SK-N-SH (cell line): ENCODE measurements at regions not wholly inside any gene's neighbourhood (a gene's known extent, or its start where the extent isn't known, plus 50 kb on each side); places are given as distances from the start of the nearest gene placed in this dataset.

ENCODE experiments used
- CTCF ChIA-PET: fragments of 300-600, 350-600 bp; formaldehyde crosslinking; extraction: SDS; loops from one replicate; lab custom pipeline; 2021; lab: Yijun Ruan, JAX
- POLR2A ChIA-PET: fragments of 350-600 bp; sonication (Branson Sonifier 250); formaldehyde crosslinking; extraction: SDS; loops from one replicate; lab custom pipeline; 2020; ENCODE audit warnings: antibody characterized with exemption, inconsistent platforms; lab: Yijun Ruan, JAX
- DNase-seq: peaks from one replicate; pipeline ENCODE4 v3.0.0; 2012
- H2AFZ ChIP-seq: fragments of 200-600 bp; sonication (generic); 2 replicates; pipeline ENCODE4 v1.8.1; 2016; ENCODE audit warnings: antibody characterized with exemption, mild to moderate bottlenecking, low read depth
- H3F3A ChIP-seq: fragments of 200-600 bp; sonication (generic); replicated peaks from 2 replicates; pipeline ENCODE3; 2016; ENCODE audit warnings: antibody characterized with exemption, mild to moderate bottlenecking; ENCODE audit not compliant: insufficient read depth
- H3K27ac ChIP-seq, 2 experiments: fragments of 200-500 bp in 1 of 2; fragments of 200-600 bp in 1 of 2; sonication (Bioruptor generic) in 1 of 2; sonication (generic), shearing (Covaris generic) in 1 of 2; 2 replicates each; pipeline versions ENCODE4 v1.5.1 to v1.6.1; 2014 to 2016; ENCODE audit warnings: low read depth in 2 of 2, inconsistent platforms in 1 of 2, low read length in 1 of 2, mild to moderate bottlenecking in 1 of 2, mixed read lengths in 1 of 2
- H3K27me3 ChIP-seq: fragments of 200-600 bp; sonication (generic), shearing (Covaris generic); 2 replicates; pipeline ENCODE4 v1.6.1; 2016; ENCODE audit warnings: mixed run types; ENCODE audit not compliant: insufficient read depth
- H3K36me3 ChIP-seq, 2 experiments: fragments of 200-500 bp in 1 of 2; fragments of 200-600 bp in 1 of 2; sonication (Bioruptor generic) in 1 of 2; sonication (generic) in 1 of 2; replicated peaks in 1 of 2; 2 replicates each; pipeline versions ENCODE3 to v1.5.1; 2014 to 2016; ENCODE audit warnings: low read length in 1 of 2, mild to moderate bottlenecking in 1 of 2; ENCODE audit not compliant: insufficient read depth in 2 of 2, control insufficient read depth in 1 of 2
- H3K4me1 ChIP-seq, 2 experiments: fragments of 200-500 bp in 1 of 2; fragments of 200-600 bp in 1 of 2; sonication (Bioruptor generic) in 1 of 2; sonication (generic), shearing (Covaris generic) in 1 of 2; 2 replicates each; pipeline versions ENCODE4 v1.5.1 to v1.6.1; 2014 to 2016; ENCODE audit warnings: low read depth in 1 of 2, low read length in 1 of 2, mixed run types in 1 of 2; ENCODE audit not compliant: insufficient read depth in 2 of 2, control insufficient read depth in 1 of 2
- H3K4me2 ChIP-seq: fragments of 200-600 bp; sonication (generic), shearing (Covaris generic); 2 replicates; pipeline ENCODE4 v1.6.1; 2017; ENCODE audit warnings: mixed run types
- H3K4me3 ChIP-seq, 2 experiments: fragments of 200-500 bp in 1 of 2; fragments of 200-600 bp in 1 of 2; sonication (Bioruptor generic) in 1 of 2; sonication (generic), shearing (Covaris generic) in 1 of 2; 2 replicates each; pipeline versions ENCODE4 v1.5.1 to v1.8.1; 2014 to 2016; ENCODE audit warnings: low read depth in 2 of 2, inconsistent platforms in 1 of 2, low read length in 1 of 2, mild to moderate bottlenecking in 1 of 2, mixed read lengths in 1 of 2, moderate library complexity in 1 of 2
- H3K79me2 ChIP-seq: fragments of 200-600 bp; sonication (generic); 2 replicates; pipeline ENCODE4 v1.8.1; 2017; ENCODE audit warnings: mild to moderate bottlenecking; ENCODE audit not compliant: insufficient read depth
- H3K9ac ChIP-seq: fragments of 200-600 bp; sonication (generic); 2 replicates; pipeline ENCODE4 v1.6.1; 2017; ENCODE audit warnings: mixed run types
- H3K9me2 ChIP-seq: fragments of 200-600 bp; sonication (generic); 2 replicates; pipeline ENCODE4 v1.6.1; 2017; ENCODE audit warnings: mixed run types
- H3K9me3 ChIP-seq: fragments of 200-600 bp; sonication (generic); 2 replicates; pipeline ENCODE4 v1.6.1; 2017; ENCODE audit warnings: mixed run types, mild to moderate bottlenecking, moderate library complexity
- H4K20me1 ChIP-seq: fragments of 200-600 bp; sonication (generic); 2 replicates; pipeline ENCODE4 v1.6.1; 2017; ENCODE audit warnings: mild to moderate bottlenecking, mixed run types; ENCODE audit not compliant: insufficient read depth
- CTCF ChIP-seq: fragments of 200-600 bp; sonication (generic); IDR thresholded peaks from 2 replicates; pipeline ENCODE4 v1.6.1; 2017; ENCODE audit warnings: antibody characterized with exemption, mild to moderate bottlenecking, moderate library complexity
- EP300 ChIP-seq, 2 experiments: IDR thresholded peaks; 2 replicates each; pipeline versions ENCODE4 v1.4.0 to v1.6.1; 2012; ENCODE audit warnings: borderline replicate concordance in 1 of 2, low read depth in 1 of 2, low read length in 1 of 2
- FOSL2 ChIP-seq: IDR thresholded peaks from 2 replicates; pipeline ENCODE4 v1.4.0; 2012; ENCODE audit warnings: low read depth, mild to moderate bottlenecking, moderate library complexity, borderline replicate concordance
- FOXJ3 ChIP-seq: sonication (generic); formaldehyde crosslinking; IDR thresholded peaks from 2 replicates; pipeline ENCODE4 v1.5.1; 2020; ENCODE audit warnings: mild to moderate bottlenecking, missing genetic modification reagents
- GABPA ChIP-seq: IDR thresholded peaks from 2 replicates; pipeline ENCODE4 v1.4.0; 2012; ENCODE audit warnings: low read depth, mild to moderate bottlenecking
- JUND ChIP-seq: IDR thresholded peaks from 2 replicates; pipeline ENCODE4 v1.4.0; 2012
- MEF2A ChIP-seq: IDR thresholded peaks from 2 replicates; pipeline ENCODE4 v1.4.0; 2012; ENCODE audit warnings: low read depth, borderline replicate concordance
- MXI1 ChIP-seq: IDR thresholded peaks from 2 replicates; pipeline ENCODE4 v1.6.1; 2012; ENCODE audit warnings: mild to moderate bottlenecking, low read depth, low read length, improper control_type of control experiment
- NRF1 ChIP-seq: IDR thresholded peaks from 2 replicates; pipeline ENCODE4 v1.6.1; 2012; ENCODE audit warnings: low read depth, mild to moderate bottlenecking, low read length
- PBX3 ChIP-seq: IDR thresholded peaks from 2 replicates; pipeline ENCODE4; 2012
- RAD21 ChIP-seq: IDR thresholded peaks from 2 replicates; pipeline ENCODE4 v1.6.1; 2012; ENCODE audit warnings: mild to moderate bottlenecking, low read length
- SIN3A ChIP-seq: IDR thresholded peaks from 2 replicates; pipeline ENCODE4 v1.6.1; 2012; ENCODE audit warnings: low read depth, mild to moderate bottlenecking, low read length, moderate library complexity, borderline replicate concordance
- SMC3 ChIP-seq: IDR thresholded peaks from 2 replicates; pipeline ENCODE4 v1.6.1; 2012; ENCODE audit warnings: low read depth, low read length, improper control_type of control experiment
- TCF12 ChIP-seq: IDR thresholded peaks from 2 replicates; pipeline ENCODE4 v1.4.0; 2012
- TEAD4 ChIP-seq: IDR thresholded peaks from 2 replicates; pipeline ENCODE4 v1.4.0; 2012; ENCODE audit warnings: mild to moderate bottlenecking, borderline replicate concordance; ENCODE audit not compliant: insufficient read depth
- USF1 ChIP-seq: IDR thresholded peaks from 2 replicates; pipeline ENCODE4 v1.4.0; 2012; ENCODE audit warnings: low read depth, borderline replicate concordance
- WGBS: methylation state at CpG from one replicate; pipeline ENCODE4 v1.1.6; 2017; ENCODE audit warnings: low lambda C conversion rate; 5-methylcytosine and 5-hydroxymethylcytosine counted together

- POLR2A ChIA-PET = no interaction called here
- WGBS = 31% methylated on average over 2 of the region's 2 CpGs
- Histone ChIP-seq H3F3A (no peaks in the 10 kb centered on the region), H3K4me3 (no peak overlapping the region), H3K9me2 (no peaks in the 10 kb centered on the region; the same call in 1 of the 2 replicates), H3K9ac (no peak overlapping the region), H3K4me1 (peaks cover 7 to 9% of the 10 kb centered on the region in 2 experiments; a peak in 3 of 4 replicates), H3K4me2 (no peak overlapping the region), H3K27ac (no peak overlapping the region), H3K27me3 (no peaks in the 10 kb centered on the region), H3K79me2 (no peaks in the 10 kb centered on the region), H4K20me1 (no peaks in the 10 kb centered on the region), H2AFZ (no peak overlapping the region), H3K36me3 (no peaks in the 10 kb centered on the region), H3K9me3 (no peaks in the 10 kb centered on the region)
- CTCF ChIA-PET = interaction anchor here (1.2 kb wide), 2 partner anchors 10 to 1005 kb away, joined by 3 read pairs; no protein-coding TSS in a partner anchor
- TF ChIP-seq FOXJ3 (CRISPR knock-in tag) (no peak), PBX3 (0 out of 2 replicates have a peak, but pooled peaks have one; percentile 17), TCF12 (no peak), TEAD4 (no peak)
- no peak for DNase-seq
These were observed 412.2 kb upstream of the SORCS1 start for GRCh38 chr10:107576746-107577145.

- Histone ChIP-seq H3K27me3 (no peaks in the 10 kb centered on the region), H3K9me2 (no peaks in the 10 kb centered on the region), H3K27ac (no peak overlapping the region), H3K9ac (no peak overlapping the region), H2AFZ (no peak overlapping the region), H3K4me1 (0 out of 4 replicates have a peak, but pooled peaks cover 0 to 4% of the 10 kb centered on the region in 2 experiments), H3F3A (peaks cover 13% of the 10 kb centered on the region)
- no peak for TF ChIP-seq TCF12
- TF ChIP-seq MEF2A = no peak
- no peak for TF ChIP-seq FOSL2
- no peak for TF ChIP-seq JUND
- no peak for TF ChIP-seq SMC3
- no peak for TF ChIP-seq USF1
- no peak for TF ChIP-seq NRF1
- no peak for TF ChIP-seq GABPA
- TF ChIP-seq EP300 (IDR thresholded peaks at IDR 0.05; ENCODE audit: borderline replicate concordance in 1 of 2, low read depth in 1 of 2, low read length in 1 of 2) = no peak
- no peak for TF ChIP-seq CTCF
- TF ChIP-seq SIN3A = no peak
- TF ChIP-seq MXI1 = no peak
- TF ChIP-seq RAD21 = no peak
- TF ChIP-seq, all 33 proteins: peak for 0
- no peaks in the 10 kb centered on the region for H3K36me3 ChIP-seq
- H3K79me2 ChIP-seq = no peaks in the 10 kb centered on the region
- POLR2A ChIA-PET = no interaction called here
- no peak overlapping the region for H3K4me3 ChIP-seq
- DNase-seq = no peak
- H4K20me1 ChIP-seq = no peaks in the 10 kb centered on the region
- CTCF ChIA-PET = no interaction called here
- no peak overlapping the region for H3K4me2 ChIP-seq
- no peaks in the 10 kb centered on the region for H3K9me3 ChIP-seq
These were observed 400.5 kb upstream of the SORCS1 start for GRCh38 chr10:107565014-107565413.
